GM18858 (cell line): ENCODE measurements at regions not wholly inside any gene's neighbourhood (a gene's known extent, or its start where the extent isn't known, plus 50 kb on each side); places are given as distances from the start of the nearest gene placed in this dataset.

Experiments used
- ATAC-seq: cut with Tn5 transposase; IDR thresholded peaks from one replicate; pipeline ENCODE4 v1.9.1; 2021; ENCODE audit not compliant: unreplicated experiment

- no peak for ATAC-seq
Measured at GRCh38 chr13:106850973-106851650, 283.2 kb upstream of the ARGLU1 start.

- ATAC-seq, result no peak
Measured at GRCh38 chr13:106846571-106847448, 278.9 kb upstream of the ARGLU1 start.

- no peak for ATAC-seq
Measured at GRCh38 chr13:106836186-106836802, 268.4 kb upstream of the ARGLU1 start.

GRCh38 chr13:106835477-106835876 lies 267.5 kb upstream of the ARGLU1 start:
- ATAC-seq, result no peak

GRCh38 chr13:106821979-106822378 lies 254.0 kb upstream of the ARGLU1 start:
- ATAC-seq, result no peak

- no peak for ATAC-seq
Measured at GRCh38 chr13:106819413-106820180, 251.7 kb upstream of the ARGLU1 start.

GRCh38 chr13:106818971-106819370 lies 251.0 kb upstream of the ARGLU1 start:
- no peak for ATAC-seq

GRCh38 chr13:106815545-106815944 lies 247.6 kb upstream of the ARGLU1 start:
- ATAC-seq, result no peak

- no peak for ATAC-seq
Measured at GRCh38 chr13:106814463-106814862, 246.5 kb upstream of the ARGLU1 start.

GRCh38 chr13:106810069-106810468 lies 242.1 kb upstream of the ARGLU1 start:
- no peak for ATAC-seq

GRCh38 chr13:106804991-106805390 lies 237.1 kb upstream of the ARGLU1 start:
- no peak for ATAC-seq

- ATAC-seq, result no peak
Measured at GRCh38 chr13:106802917-106803316, 235.0 kb upstream of the ARGLU1 start.

GRCh38 chr13:106799781-106800335 lies 231.9 kb upstream of the ARGLU1 start:
- ATAC-seq, result no peak

GRCh38 chr13:106797081-106797640 lies 229.2 kb upstream of the ARGLU1 start:
- ATAC-seq, result no peak

- ATAC-seq, result no peak
Measured at GRCh38 chr13:106796280-106797047, 228.5 kb upstream of the ARGLU1 start.

- no peak for ATAC-seq
Measured at GRCh38 chr13:106795847-106796246, 227.9 kb upstream of the ARGLU1 start.

- ATAC-seq, result no peak
Measured at GRCh38 chr13:106794117-106794516, 226.2 kb upstream of the ARGLU1 start.

GRCh38 chr13:106789911-106790310 lies 222.0 kb upstream of the ARGLU1 start:
- no peak for ATAC-seq

- ATAC-seq, result no peak
Measured at GRCh38 chr13:106786006-106786563, 218.1 kb upstream of the ARGLU1 start.
